Vagina (tissue), 2 donors: ENCODE measurements at regions not wholly inside any gene's neighbourhood (a gene's known extent, or its start where the extent isn't known, plus 50 kb on each side); places are given as distances from the start of the nearest gene placed in this dataset.
"Not testable (repeated sequence)": the region's sequence is repeated elsewhere in the genome, so short reads cannot be mapped to it uniquely, and the experiment has no call there.

Experiments used
- CTCF ChIP-seq, 3 experiments: fragments of 450-650 bp in 2 of 3; fragments of 200-600 bp in 1 of 3; sonication (generic) in 1 of 3; IDR thresholded peaks; one replicate each; pipeline ENCODE4 v1.5.1; 2017 to 2019; ENCODE audit warnings: antibody characterized with exemption in 3 of 3, mild to moderate bottlenecking in 2 of 3, moderate library complexity in 2 of 3
- POLR2A ChIP-seq, 2 donors: fragments of 450-650 bp; IDR thresholded peaks; one replicate each; pipeline ENCODE4 v1.6.1; 2017; ENCODE audit warnings: antibody characterized with exemption in 2 of 2, mild to moderate bottlenecking in 2 of 2, moderate library complexity in 2 of 2

DNA sequence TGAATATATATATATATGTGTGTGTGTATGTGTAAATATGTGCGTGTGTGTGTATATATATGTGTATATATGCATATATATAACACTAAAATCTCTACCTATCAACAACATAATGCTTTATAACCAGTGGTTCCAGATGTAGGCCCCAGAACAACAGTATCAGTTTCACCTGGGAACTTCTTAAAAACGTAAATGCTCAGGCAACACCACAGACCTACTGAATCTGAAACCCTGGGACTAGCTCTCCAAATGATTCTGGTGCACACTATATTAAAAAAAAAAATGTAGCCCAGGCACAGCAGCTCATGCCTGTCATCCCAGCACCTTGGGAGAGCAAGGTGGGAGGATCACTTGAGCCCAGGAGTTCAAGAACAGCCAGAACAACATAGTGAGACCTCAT, 67.1 kb upstream of the ZSCAN2 start:
- not testable (repeated sequence) for TF ChIP-seq CTCF, POLR2A (IDR thresholded peaks at IDR 0.05)
